ENCODE measurements at regions not wholly inside any gene's neighbourhood (a gene's known extent, or its start where the extent isn't known, plus 50 kb on each side); places are given as distances from the start of the nearest gene placed in this dataset.

DNA sequence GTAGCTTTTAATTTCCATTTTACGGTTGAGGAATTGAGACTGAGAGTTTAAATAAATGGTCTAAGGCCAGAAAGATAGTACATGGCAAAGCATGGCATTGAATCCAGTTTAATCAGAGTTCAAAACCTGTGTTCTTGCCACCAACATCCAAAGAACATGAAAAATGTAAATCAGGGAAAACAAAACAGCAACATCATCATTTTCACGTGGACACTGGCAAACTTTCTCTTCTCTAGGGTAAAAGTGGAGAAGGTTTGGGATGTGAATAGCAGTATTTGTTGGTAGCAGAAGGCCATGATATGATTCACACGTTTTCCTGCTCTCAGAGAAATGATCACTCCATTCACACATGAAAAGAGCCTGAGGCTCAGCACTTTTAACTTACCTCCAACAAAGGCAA, 357.7 kb downstream of the UQCRFS1 start:
- TF ChIP-seq CTCF (IDR thresholded peaks at IDR 0.05; ENCODE audit: extremely low read depth in 1 of 2, insufficient read depth in 1 of 2, low read depth in 1 of 2, low read length in 2 of 2) (no peak), POLR2AphosphoS5 (IDR thresholded peaks at IDR 0.05; ENCODE audit: insufficient read depth, low read depth, low read length) (no peak), EZH2 (IDR thresholded peaks at IDR 0.05; ENCODE audit: borderline replicate concordance, low read depth, low read length, severe bottlenecking) (no peak), MAX (IDR thresholded peaks at IDR 0.05; ENCODE audit: insufficient read depth, insufficient read length) (no peak)

All from endothelial cell of umbilical vein (primary cell).